Adrenal gland (tissue), 9 donors: ENCODE measurements at regions not wholly inside any gene's neighbourhood (a gene's known extent, or its start where the extent isn't known, plus 50 kb on each side); places are given as distances from the start of the nearest gene placed in this dataset.

ENCODE experiments used
- DNase-seq, 7 donors: peaks; one replicate each; pipeline ENCODE4 v3.0.0-alpha.2; 2019 to 2020
- H3K27ac ChIP-seq, 5 donors: fragments of 200-600 bp; sonication (generic) in 4 of 5; 1 replicate in 3 of 5; 2 replicates in 2 of 5; pipeline versions ENCODE4 v1.5.1 to v1.8.0; 2016 to 2020; ENCODE audit warnings: mild to moderate bottlenecking in 1 of 5
- H3K27me3 ChIP-seq: fragments of 200-600 bp; 2 replicates; pipeline ENCODE4 v1.8.0; 2021
- H3K36me3 ChIP-seq, 2 donors: fragments of 200-600 bp; replicated peaks in 1 of 2; 1 replicate in 1 of 2; 2 replicates in 1 of 2; pipeline versions ENCODE4 v1.5.1 to v1.8.0; 2018 to 2022
- H3K4me1 ChIP-seq, 2 donors: fragments of 200-600 bp; replicated peaks in 1 of 2; 1 replicate in 1 of 2; 2 replicates in 1 of 2; pipeline versions ENCODE4 v1.5.1 to v1.8.0; 2018 to 2021
- H3K4me3 ChIP-seq, 4 donors: fragments of 200-600 bp; sonication (generic) in 3 of 4; one replicate each; pipeline ENCODE4 v1.5.1; 2016 to 2018
- H3K9me3 ChIP-seq, 3 donors: fragments of 200-600 bp; sonication (generic) in 1 of 3; replicated peaks in 1 of 3; 1 replicate in 2 of 3; 2 replicates in 1 of 3; pipeline versions ENCODE4 v1.5.1 to v1.8.0; 2016 to 2021
- POLR2A ChIP-seq, 2 donors: fragments of 450-650 bp; IDR thresholded peaks; one replicate each; pipeline ENCODE4 v1.6.1; 2017; ENCODE audit warnings: antibody characterized with exemption in 2 of 2, mild to moderate bottlenecking in 2 of 2, moderate library complexity in 1 of 2
- WGBS, 4 donors: extraction: QIAGEN DNeasy Blood & Tissue Kit in 2 of 4; methylation state at CpG; one replicate each; pipeline versions ENCODE4 v1.1.5 to v1.1.7; 2013 to 2017; 5-methylcytosine and 5-hydroxymethylcytosine counted together
- intact Hi-C, 2 donors: fragments of 100-400 bp; cut with DNase I; formaldehyde crosslinking; loops; one replicate each; pipeline versions ENCODE4 v1.14.1 to v1.15.0; 2022 to 2023
- TF ChIP-seq, protein P1 (sequence below), 6 experiments: fragments of 450-650 bp in 4 of 6; fragments of 200-600 bp in 2 of 6; sonication (generic) in 1 of 6; IDR thresholded peaks; 1 replicate in 5 of 6; 2 replicates in 1 of 6; pipeline versions ENCODE4 v1.5.1 to v1.8.0; 2016 to 2021; ENCODE audit warnings: antibody characterized with exemption in 6 of 6, mild to moderate bottlenecking in 2 of 6, moderate library complexity in 1 of 6
- donor health status: healthy with polysubstance abuse.
- donor health status: Bipolar disorder and iron deficiency.
- donor health status: DM: yes; HTN: yes; CAD: no.
- donor health status: DM: no; HTN: no; CAD: no.
- donor health status: DM: no; HTN: no; CAD: no.

DNA sequence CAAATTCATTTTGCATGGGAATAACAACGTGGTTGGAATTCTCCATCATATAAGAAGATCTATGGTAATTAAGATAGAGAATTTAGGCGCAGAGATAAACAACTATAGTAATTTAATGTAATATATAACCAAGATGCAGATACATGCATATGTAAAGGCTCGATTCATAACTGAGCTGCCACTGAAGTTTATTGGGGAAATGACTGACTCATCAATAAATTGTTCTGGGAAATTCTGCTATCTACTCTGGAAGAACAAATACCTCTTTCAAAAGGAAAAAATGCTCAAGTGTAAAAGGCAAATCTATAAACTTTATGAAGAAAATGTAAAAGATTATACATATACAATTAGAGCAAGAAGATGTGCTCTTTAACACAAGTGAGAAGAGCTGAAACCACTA is 596.4 kb downstream of the MMUT start:
- H3K4me1 ChIP-seq: no peaks in the 10 kb centered on the region
- H3K27me3 ChIP-seq: no peaks in the 10 kb centered on the region
- intact Hi-C loops: no loop called here
- no peaks in the 10 kb centered on the region for H3K9me3 ChIP-seq
- WGBS, 4 donors: 64 to 81% (median 72%) methylated on average over 3 of the region's 3 CpGs
- no peak overlapping the region for H3K27ac ChIP-seq
- DNase-seq: no peak
- no peak overlapping the region for H3K4me3 ChIP-seq
- no peaks in the 10 kb centered on the region for H3K36me3 ChIP-seq
- TF ChIP-seq, protein P1, sequence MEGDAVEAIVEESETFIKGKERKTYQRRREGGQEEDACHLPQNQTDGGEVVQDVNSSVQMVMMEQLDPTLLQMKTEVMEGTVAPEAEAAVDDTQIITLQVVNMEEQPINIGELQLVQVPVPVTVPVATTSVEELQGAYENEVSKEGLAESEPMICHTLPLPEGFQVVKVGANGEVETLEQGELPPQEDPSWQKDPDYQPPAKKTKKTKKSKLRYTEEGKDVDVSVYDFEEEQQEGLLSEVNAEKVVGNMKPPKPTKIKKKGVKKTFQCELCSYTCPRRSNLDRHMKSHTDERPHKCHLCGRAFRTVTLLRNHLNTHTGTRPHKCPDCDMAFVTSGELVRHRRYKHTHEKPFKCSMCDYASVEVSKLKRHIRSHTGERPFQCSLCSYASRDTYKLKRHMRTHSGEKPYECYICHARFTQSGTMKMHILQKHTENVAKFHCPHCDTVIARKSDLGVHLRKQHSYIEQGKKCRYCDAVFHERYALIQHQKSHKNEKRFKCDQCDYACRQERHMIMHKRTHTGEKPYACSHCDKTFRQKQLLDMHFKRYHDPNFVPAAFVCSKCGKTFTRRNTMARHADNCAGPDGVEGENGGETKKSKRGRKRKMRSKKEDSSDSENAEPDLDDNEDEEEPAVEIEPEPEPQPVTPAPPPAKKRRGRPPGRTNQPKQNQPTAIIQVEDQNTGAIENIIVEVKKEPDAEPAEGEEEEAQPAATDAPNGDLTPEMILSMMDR (IDR thresholded peaks at IDR 0.05): no peak
- no peak for TF ChIP-seq POLR2A (IDR thresholded peaks at IDR 0.05)

DNA sequence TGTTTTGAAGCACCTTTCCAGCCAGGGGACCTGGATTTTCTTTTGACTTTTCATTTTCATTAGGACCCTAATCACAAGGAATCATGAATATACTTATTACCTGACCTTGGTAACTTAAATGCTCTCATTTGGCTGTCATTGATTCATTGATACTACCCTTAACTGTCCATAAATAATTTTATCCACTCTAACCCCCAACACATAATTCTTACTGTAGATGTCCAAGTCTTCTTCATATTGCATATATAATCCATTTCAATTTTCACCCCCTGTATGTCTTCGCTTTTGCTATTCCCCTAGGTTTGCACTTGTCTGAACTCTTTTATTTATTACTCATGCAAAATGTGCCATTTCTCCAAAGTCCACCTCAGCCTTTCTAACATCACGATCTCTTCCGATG is 602.9 kb downstream of the MMUT start:
- no peak for TF ChIP-seq POLR2A (IDR thresholded peaks at IDR 0.05)
- H3K27me3 ChIP-seq: no peaks in the 10 kb centered on the region
- no peak for DNase-seq
- no peaks in the 10 kb centered on the region for H3K9me3 ChIP-seq
- H3K36me3 ChIP-seq: no peaks in the 10 kb centered on the region
- WGBS, 4 donors: 81 to 88% (median 84%) methylated on average over 3 of the region's 3 CpGs
- H3K4me3 ChIP-seq: no peak overlapping the region
- no peaks in the 10 kb centered on the region for H3K4me1 ChIP-seq
- intact Hi-C loops: no loop called here
- no peak overlapping the region for H3K27ac ChIP-seq

DNA sequence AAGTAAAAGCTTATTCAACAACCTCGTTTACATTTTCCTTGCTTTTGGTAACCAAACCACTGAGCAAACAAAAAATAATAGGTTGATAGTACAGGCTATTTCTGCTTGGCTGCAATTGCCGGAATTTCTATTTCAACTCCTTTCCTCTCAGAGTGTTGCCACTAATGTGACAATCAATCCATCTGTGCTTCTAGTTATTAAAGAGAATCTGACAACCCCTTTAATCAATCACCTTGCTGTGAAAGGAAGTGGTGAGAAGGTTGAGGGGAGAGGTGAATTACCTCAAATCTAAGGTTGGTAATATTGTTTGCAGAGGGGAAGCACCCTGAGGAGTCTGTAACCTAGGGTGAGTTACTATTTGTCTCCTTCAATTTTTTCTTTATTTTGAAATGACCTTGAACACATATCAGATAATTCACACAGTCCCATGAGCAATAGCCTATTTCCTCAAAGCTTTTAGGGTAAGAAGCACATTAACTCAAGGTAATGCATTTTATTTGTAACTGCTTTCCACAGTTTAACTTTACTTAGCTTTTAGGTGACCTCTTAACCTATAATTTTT is 603.4 kb downstream of the MMUT start:
- no peak for DNase-seq
- Histone ChIP-seq H3K27ac (no peak overlapping the region), H3K27me3 (no peaks in the 10 kb centered on the region), H3K4me3 (no peak overlapping the region), H3K9me3 (no peaks in the 10 kb centered on the region), H3K4me1 (no peaks in the 10 kb centered on the region), H3K36me3 (no peaks in the 10 kb centered on the region)
- intact Hi-C loops: no loop called here
- TF ChIP-seq POLR2A (IDR thresholded peaks at IDR 0.05): no peak
- TF ChIP-seq, protein P1 (IDR thresholded peaks at IDR 0.05): no peak
- 46 to 67% (median 59%) methylated on average over 2 of the region's 2 CpGs for WGBS, 4 donors

DNA sequence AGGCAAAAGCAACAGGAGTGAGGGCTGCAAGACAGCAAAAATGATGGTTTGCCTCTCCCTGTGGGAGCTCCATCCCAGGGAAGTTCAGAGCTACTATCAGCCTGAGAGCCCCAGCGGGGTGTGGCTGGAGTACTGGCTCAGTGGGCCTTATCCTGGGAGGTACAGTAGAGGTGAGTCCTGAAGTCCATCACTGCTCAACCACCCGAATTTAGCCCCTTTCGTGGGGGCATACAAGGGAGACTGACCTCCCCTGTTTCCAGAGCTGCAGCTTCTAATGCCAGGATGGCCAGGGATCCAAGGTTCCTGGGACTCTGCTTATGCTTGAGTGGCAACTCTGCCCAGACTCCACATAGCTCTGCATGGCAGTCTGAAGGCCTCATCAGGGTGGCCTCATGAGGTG is 617.8 kb downstream of the MMUT start:
- H3K4me1 ChIP-seq: no peaks in the 10 kb centered on the region
- H3K27me3 ChIP-seq: no peaks in the 10 kb centered on the region
- TF ChIP-seq, protein P1 (IDR thresholded peaks at IDR 0.05): no peak
- no peak for TF ChIP-seq POLR2A (IDR thresholded peaks at IDR 0.05)
- no peaks in the 10 kb centered on the region for H3K9me3 ChIP-seq
- no peak overlapping the region for H3K27ac ChIP-seq
- no peak for DNase-seq
- no peaks in the 10 kb centered on the region for H3K36me3 ChIP-seq
- intact Hi-C loops: no loop called here
- WGBS, 4 donors: 63 to 100% (median 72%) methylated on average over 1 to 3 of the region's 3 CpGs
- H3K4me3 ChIP-seq: no peak overlapping the region

DNA sequence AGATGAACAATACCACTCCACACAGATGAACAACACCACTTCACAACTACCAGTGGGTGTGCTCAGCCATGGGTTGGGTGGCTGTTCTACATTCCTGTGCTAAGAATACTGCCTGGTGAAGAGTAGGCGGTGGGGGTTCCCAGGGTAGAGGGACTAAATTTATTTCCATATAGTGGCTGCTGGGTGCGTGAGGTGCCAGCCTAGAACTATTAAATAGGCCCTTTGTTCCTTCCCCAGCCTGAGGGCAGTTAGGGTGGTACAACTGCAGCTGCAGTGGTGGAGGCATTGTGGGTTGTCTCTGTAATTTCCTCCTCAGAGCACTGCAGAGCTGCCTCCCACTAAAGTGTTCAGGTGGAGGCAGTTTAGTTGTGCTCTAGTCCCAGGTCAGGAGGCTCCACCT is 618.4 kb downstream of the MMUT start:
- DNase-seq: no peak
- TF ChIP-seq POLR2A (IDR thresholded peaks at IDR 0.05): no peak
- TF ChIP-seq, protein P1 (IDR thresholded peaks at IDR 0.05): no peak
- no peaks in the 10 kb centered on the region for H3K9me3 ChIP-seq
- WGBS, 4 donors: 76 to 83% (median 79%) methylated on average over 1 to 2 of the region's 2 CpGs
- no peaks in the 10 kb centered on the region for H3K4me1 ChIP-seq
- H3K27ac ChIP-seq: no peak overlapping the region
- no peaks in the 10 kb centered on the region for H3K36me3 ChIP-seq
- H3K27me3 ChIP-seq: no peaks in the 10 kb centered on the region
- no peak overlapping the region for H3K4me3 ChIP-seq
- intact Hi-C loops: no loop called here
